Upper lobe of left lung (tissue), 6 donors: ENCODE measurements at regions not wholly inside any gene's neighbourhood (a gene's known extent, or its start where the extent isn't known, plus 50 kb on each side); places are given as distances from the start of the nearest gene placed in this dataset.

Source experiments
- ATAC-seq, 2 donors: fragments of 200-7000 bp; cut with Tn5 transposase; one replicate each; pipeline ENCODE4 v1.9.1; 2022; ENCODE audit warnings: mild to moderate bottlenecking in 2 of 2, moderate library complexity in 2 of 2; ENCODE audit not compliant: low FRiP score in 2 of 2
- DNase-seq, 2 donors: peaks; one replicate each; pipeline ENCODE4 v3.0.0-alpha.2; 2019 to 2020
- H3K27ac ChIP-seq, 4 donors: fragments of 200-600 bp; sonication (generic); one replicate each; pipeline ENCODE4 v1.5.1; 2016 to 2019
- H3K27me3 ChIP-seq, 4 donors: fragments of 200-600 bp; sonication (generic); one replicate each; pipeline ENCODE4 v1.5.1; 2017 to 2019
- H3K36me3 ChIP-seq, 4 donors: fragments of 200-600 bp; sonication (generic); one replicate each; pipeline ENCODE4 v1.5.1; 2016 to 2019
- H3K4me1 ChIP-seq, 4 donors: fragments of 200-600 bp; sonication (generic); one replicate each; pipeline ENCODE4 v1.5.1; 2018 to 2019
- H3K4me3 ChIP-seq, 4 donors: fragments of 200-600 bp; sonication (generic); one replicate each; pipeline ENCODE4 v1.5.1; 2017 to 2019; ENCODE audit warnings: mild to moderate bottlenecking in 2 of 4, moderate library complexity in 1 of 4
- H3K9me3 ChIP-seq, 4 donors: fragments of 200-600 bp; sonication (generic); one replicate each; pipeline ENCODE4 v1.5.1; 2018 to 2019
- CTCF ChIP-seq, 6 experiments: fragments of 450-650 bp in 4 of 6; fragments of 200-600 bp in 2 of 6; sonication (generic) in 2 of 6; IDR thresholded peaks; one replicate each; pipeline ENCODE4 v1.5.1; 2016 to 2019; ENCODE audit warnings: antibody characterized with exemption in 6 of 6
- EP300 ChIP-seq, 4 donors: sonication (generic); formaldehyde crosslinking; IDR thresholded peaks; one replicate each; pipeline ENCODE4 v1.5.1; 2017; ENCODE audit warnings: antibody characterized with exemption in 4 of 4, control low read depth in 2 of 4
- POLR2A ChIP-seq, 4 donors: fragments of 450-650 bp; IDR thresholded peaks; one replicate each; pipeline ENCODE4 v1.5.1; 2016 to 2017; ENCODE audit warnings: antibody characterized with exemption in 4 of 4, mild to moderate bottlenecking in 2 of 4
- POLR2AphosphoS5 ChIP-seq, 2 donors: sonication (generic); formaldehyde crosslinking; IDR thresholded peaks; one replicate each; pipeline ENCODE4 v1.5.1; 2017; ENCODE audit warnings: antibody characterized with exemption in 2 of 2
- WGBS, 2 donors: methylation state at CpG; one replicate each; pipeline ENCODE4 v1.1.5; 2017 to 2018; 5-methylcytosine and 5-hydroxymethylcytosine counted together
- donor health status: DM: no; HTN: no; CAD: no; lungs with moderate emphysema.
- donor health status: DM: no; HTN: yes; CAD: no; lungs with severe emphysema.

GRCh38 chr2:16251511-16252225, 311.3 kb downstream of the MYCN start:
- ATAC-seq (no peak), DNase-seq (no peak)
- Histone ChIP-seq H3K4me3 (no peak overlapping the region), H3K4me1 (no peaks in the 10 kb centered on the region), H3K9me3 (no peaks in the 10 kb centered on the region), H3K36me3 (no peaks in the 10 kb centered on the region), H3K27ac (no peak overlapping the region), H3K27me3 (no peaks in the 10 kb centered on the region)
- TF ChIP-seq POLR2A (IDR thresholded peaks at IDR 0.05) (no peak), EP300 (IDR thresholded peaks at IDR 0.05) (no peak), CTCF (IDR thresholded peaks at IDR 0.05) (no peak), POLR2AphosphoS5 (IDR thresholded peaks at IDR 0.05) (no peak)
- WGBS, 2 donors = 62 to 81% methylated on average over 7 to 8 of the region's 8 CpGs

- H3K4me3 ChIP-seq = no peak overlapping the region
- no peak for DNase-seq
- H3K36me3 ChIP-seq = no peaks in the 10 kb centered on the region
- no peaks in the 10 kb centered on the region for H3K27me3 ChIP-seq
- no peaks in the 10 kb centered on the region for H3K9me3 ChIP-seq
- no peaks in the 10 kb centered on the region for H3K4me1 ChIP-seq
- no peak for TF ChIP-seq EP300 (IDR thresholded peaks at IDR 0.05)
- no peak for TF ChIP-seq CTCF (IDR thresholded peaks at IDR 0.05)
- no peak overlapping the region for H3K27ac ChIP-seq
- peak in 1 of 2 donors; percentile 53 for ATAC-seq
- 74 to 76% methylated on average over 5 of the region's 5 CpGs for WGBS, 2 donors
Measured at GRCh38 chr2:16250886-16251285, 310.5 kb downstream of the MYCN start.

- no peak for TF ChIP-seq EP300 (IDR thresholded peaks at IDR 0.05)
- TF ChIP-seq POLR2A (IDR thresholded peaks at IDR 0.05) = no peak
- TF ChIP-seq POLR2AphosphoS5 (IDR thresholded peaks at IDR 0.05) = no peak
- TF ChIP-seq CTCF (IDR thresholded peaks at IDR 0.05) = no peak
- 87 to 92% methylated on average over 7 to 8 of the region's 8 CpGs for WGBS, 2 donors
- Histone ChIP-seq H3K36me3 (no peaks in the 10 kb centered on the region), H3K4me1 (no peaks in the 10 kb centered on the region), H3K27ac (no peak overlapping the region), H3K27me3 (no peaks in the 10 kb centered on the region), H3K9me3 (no peaks in the 10 kb centered on the region), H3K4me3 (no peak overlapping the region)
- no peak for ATAC-seq
- no peak for DNase-seq
Measured at GRCh38 chr2:16250466-16250865, 310.1 kb downstream of the MYCN start.

- ATAC-seq = no peak
- DNase-seq = no peak
- no peak overlapping the region for H3K4me3 ChIP-seq
- no peaks in the 10 kb centered on the region for H3K27me3 ChIP-seq
- TF ChIP-seq POLR2AphosphoS5 (IDR thresholded peaks at IDR 0.05) (no peak), CTCF (IDR thresholded peaks at IDR 0.05) (no peak), EP300 (IDR thresholded peaks at IDR 0.05) (no peak), POLR2A (IDR thresholded peaks at IDR 0.05) (no peak)
- H3K9me3 ChIP-seq = no peaks in the 10 kb centered on the region
- WGBS, 2 donors = 100% methylated on average over 1 of the region's 1 CpG; no CpG with 5 or more reads in 1 of the 2 donors
- H3K4me1 ChIP-seq = no peaks in the 10 kb centered on the region
- H3K27ac ChIP-seq = no peak overlapping the region
- H3K36me3 ChIP-seq = no peaks in the 10 kb centered on the region
Measured at GRCh38 chr2:16250056-16250425, 309.7 kb downstream of the MYCN start.
